Right kidney (tissue), 1 donor: ENCODE measurements at regions not wholly inside any gene's neighbourhood (a gene's known extent, or its start where the extent isn't known, plus 50 kb on each side); places are given as distances from the start of the nearest gene placed in this dataset.
"Not testable (repeated sequence)": the region's sequence is repeated elsewhere in the genome, so short reads cannot be mapped to it uniquely, and the experiment has no call there.

Experiments
- DNase-seq: peaks from one replicate; pipeline ENCODE4 v3.0.0-alpha.2; 2016

GRCh38 chr3:104286645-104287044 lies 1080.1 kb upstream of the ALCAM start:
- no peak for DNase-seq

GRCh38 chr3:104291437-104291851 lies 1075.3 kb upstream of the ALCAM start:
- no peak for DNase-seq

GRCh38 chr3:104291878-104292277 lies 1074.8 kb upstream of the ALCAM start:
- DNase-seq: no peak

GRCh38 chr3:104297617-104298016 lies 1069.1 kb upstream of the ALCAM start:
- DNase-seq: no peak

GRCh38 chr3:104298662-104299061 lies 1068.0 kb upstream of the ALCAM start:
- no peak for DNase-seq

GRCh38 chr3:104316118-104316517 lies 1050.6 kb upstream of the ALCAM start:
- no peak for DNase-seq

- no peak for DNase-seq
Observed at GRCh38 chr3:104323226-104323625, 1043.5 kb upstream of the ALCAM start.

GRCh38 chr3:104347291-104347690 lies 1019.4 kb upstream of the ALCAM start:
- DNase-seq: no peak

GRCh38 chr3:104349836-104350235 lies 1016.9 kb upstream of the ALCAM start:
- DNase-seq: no peak

- no peak for DNase-seq
Observed at GRCh38 chr3:104353951-104354350, 1012.8 kb upstream of the ALCAM start.

- no peak for DNase-seq
Observed at GRCh38 chr3:104359546-104359945, 1007.2 kb upstream of the ALCAM start.

GRCh38 chr3:104360038-104360437 lies 1006.7 kb upstream of the ALCAM start:
- no peak for DNase-seq

GRCh38 chr3:104361748-104362147 lies 1005.0 kb upstream of the ALCAM start:
- not testable (repeated sequence) for DNase-seq

- DNase-seq: no peak
Observed at GRCh38 chr3:104362319-104362718, 1004.4 kb upstream of the ALCAM start.

- DNase-seq: no peak
Observed at GRCh38 chr3:104367000-104367399, 999.7 kb upstream of the ALCAM start.

- DNase-seq: no peak
Observed at GRCh38 chr3:104368760-104369159, 997.9 kb upstream of the ALCAM start.

- DNase-seq: no peak
Observed at GRCh38 chr3:104385421-104385820, 981.3 kb upstream of the ALCAM start.

GRCh38 chr3:104388619-104389018 lies 978.1 kb upstream of the ALCAM start:
- no peak for DNase-seq

GRCh38 chr3:104392327-104392726 lies 974.4 kb upstream of the ALCAM start:
- no peak for DNase-seq

- DNase-seq: no peak
Observed at GRCh38 chr3:104396974-104397669, 969.6 kb upstream of the ALCAM start.

GRCh38 chr3:104397713-104398112 lies 969.0 kb upstream of the ALCAM start:
- DNase-seq: no peak

- DNase-seq: no peak
Observed at GRCh38 chr3:104402902-104403301, 963.8 kb upstream of the ALCAM start.

GRCh38 chr3:104411757-104412156 lies 955.0 kb upstream of the ALCAM start:
- DNase-seq: no peak
